ENCODE measurements at regions not wholly inside any gene's neighbourhood (a gene's known extent, or its start where the extent isn't known, plus 50 kb on each side); places are given as distances from the start of the nearest gene placed in this dataset.
A peak's percentile ranks its signal among the peaks of the same experiment; 100 is the strongest.

GRCh38 chr16:59164461-59164860 is 430.3 kb upstream of the GOT2 start:
- no peak for DNase-seq (ENCODE audit: low read depth, low spot score)
- no TSS peak for BruUV-seq (replicated peaks)

GRCh38 chr16:59163371-59164055 is 429.4 kb upstream of the GOT2 start:
- in situ Hi-C loops (cut with HindIII; ENCODE audit: low pct_unique_long_range_greater_than_20kb, low sequenced_read_pairs): no loop called here
- intact Hi-C loops (cut with micrococcal nuclease; ENCODE audit: unreplicated experiment): no loop called here
- no peak overlapping the region for H3K27ac ChIP-seq (ENCODE audit: low read length)
- H3K4me1 ChIP-seq (ENCODE audit: control insufficient read depth, insufficient read depth, low read length): no peaks in the 10 kb centered on the region
- BruUV-seq (replicated peaks): no TSS peak
- ChIA-PET POLR2A (no interaction called here), CTCF (no interaction called here)
- ATAC-seq (no peak), DNase-seq (ENCODE audit: low read depth, low spot score) (no peak)
- H3K27me3 ChIP-seq (ENCODE audit: control insufficient read depth, insufficient read depth, low read length): no peaks in the 10 kb centered on the region
- H3K4me3 ChIP-seq (ENCODE audit: low read depth in 2 of 2, low read length in 2 of 2): no peak overlapping the region
- TF ChIP-seq SIN3A (IDR thresholded peaks at IDR 0.05; ENCODE audit: borderline replicate concordance, insufficient read depth, low read depth, low read length) (no peak), CTCF (IDR thresholded peaks at IDR 0.05) (no peak), TCF7L2 (IDR thresholded peaks at IDR 0.05; ENCODE audit: low read depth, low read length) (no peak), REST (IDR thresholded peaks at IDR 0.05; ENCODE audit: insufficient read depth in 1 of 2, low read depth in 2 of 2, low read length in 1 of 2) (no peak), POLR2AphosphoS5 (IDR thresholded peaks at IDR 0.05; ENCODE audit: low read depth, low read length) (no peak)
- no peaks in the 10 kb centered on the region for H3K9me3 ChIP-seq (ENCODE audit: control insufficient read depth, insufficient read depth, low read depth, low read length)
- H3K36me3 ChIP-seq (ENCODE audit: control insufficient read depth, insufficient read depth, low read length): no peaks in the 10 kb centered on the region

More at GRCh38 chr16:59164461-59164860, 430.3 kb upstream of the GOT2 start:
- Histone ChIP-seq H3K27ac (ENCODE audit: low read length) (no peak overlapping the region), H3K27me3 (ENCODE audit: control insufficient read depth, insufficient read depth, low read length) (no peaks in the 10 kb centered on the region), H3K9me3 (ENCODE audit: control insufficient read depth, insufficient read depth, low read depth, low read length) (no peaks in the 10 kb centered on the region), H3K4me3 (ENCODE audit: low read depth in 2 of 2, low read length in 2 of 2) (no peak overlapping the region), H3K4me1 (ENCODE audit: control insufficient read depth, insufficient read depth, low read length) (no peaks in the 10 kb centered on the region), H3K36me3 (ENCODE audit: control insufficient read depth, insufficient read depth, low read length) (no peaks in the 10 kb centered on the region)
- no peak for ATAC-seq
- intact Hi-C loops (cut with micrococcal nuclease; ENCODE audit: unreplicated experiment) (no loop called here), in situ Hi-C loops (cut with HindIII; ENCODE audit: low pct_unique_long_range_greater_than_20kb, low sequenced_read_pairs) (no loop called here)
- POLR2A ChIA-PET: no interaction called here
- CTCF ChIA-PET: no interaction called here
- TF ChIP-seq SIN3A (IDR thresholded peaks at IDR 0.05; ENCODE audit: borderline replicate concordance, insufficient read depth, low read depth, low read length): no peak
- TF ChIP-seq REST (IDR thresholded peaks at IDR 0.05; ENCODE audit: insufficient read depth in 1 of 2, low read depth in 2 of 2, low read length in 1 of 2): peak; percentile 68 to 69; a peak in 3 of 4 replicates
- no peak for TF ChIP-seq TCF7L2 (IDR thresholded peaks at IDR 0.05; ENCODE audit: low read depth, low read length)
- no peak for TF ChIP-seq POLR2AphosphoS5 (IDR thresholded peaks at IDR 0.05; ENCODE audit: low read depth, low read length)

Measured in Panc1 (cell line).